ENCODE measurements at regions not wholly inside any gene's neighbourhood (a gene's known extent, or its start where the extent isn't known, plus 50 kb on each side); places are given as distances from the start of the nearest gene placed in this dataset.

- Histone ChIP-seq H3K9me2 (ENCODE audit: insufficient read depth) (no peaks in the 10 kb centered on the region), H3K4me3 (no peak overlapping the region), H3K79me2 (ENCODE audit: low read depth) (no peaks in the 10 kb centered on the region), H3K4me2 (no peak overlapping the region), H3K36me3 (ENCODE audit: low read depth) (no peaks in the 10 kb centered on the region), H3K9me3 (ENCODE audit: insufficient read depth, low read depth) (no peaks in the 10 kb centered on the region; the same call in 1 of the 2 replicates), H2AFZ (0 out of 2 replicates have a peak overlapping the region, but pooled peaks have one; percentile 34), H4K20me1 (ENCODE audit: insufficient read depth) (no peaks in the 10 kb centered on the region), H3F3A (ENCODE audit: insufficient read depth, low read depth) (peaks cover 11% of the 10 kb centered on the region), H3K27ac (no peak overlapping the region), H3K27me3 (ENCODE audit: insufficient read depth, low read depth) (no peaks in the 10 kb centered on the region), H3K4me1 (replicated peaks; ENCODE audit: insufficient read depth) (peaks cover 18% of the 10 kb centered on the region)
- POLR2A ChIA-PET (ENCODE audit: unreplicated experiment): no interaction called here
- CTCF ChIA-PET: no interaction called here
- TF ChIP-seq EZH2 (IDR thresholded peaks at IDR 0.05; ENCODE audit: low read depth) (no peak), CTCF (conservative IDR thresholded peaks at IDR 0.05) (no peak)
- no TSS peak for BruUV-seq (replicated peaks)
- DNase-seq: peak in 1 of 2 experiments; percentile 10
- intact Hi-C loops (cut with micrococcal nuclease; ENCODE audit: unreplicated experiment): no loop called here
Measured at GRCh38 chr6:130513770-130514169, 148.0 kb downstream of the TMEM200A start.

GRCh38 chr6:130514712-130515111 lies 148.9 kb downstream of the TMEM200A start:
- ChIA-PET CTCF (no interaction called here), POLR2A (ENCODE audit: unreplicated experiment) (no interaction called here)
- intact Hi-C loops (cut with micrococcal nuclease; ENCODE audit: unreplicated experiment): no loop called here
- DNase-seq: no peak
- Histone ChIP-seq H3K9me2 (ENCODE audit: insufficient read depth) (no peaks in the 10 kb centered on the region; the same call in 1 of the 2 replicates), H3K4me2 (no peak overlapping the region), H3K27me3 (ENCODE audit: insufficient read depth, low read depth) (no peaks in the 10 kb centered on the region), H3F3A (ENCODE audit: insufficient read depth, low read depth) (peaks cover 11% of the 10 kb centered on the region), H3K9me3 (ENCODE audit: insufficient read depth, low read depth) (no peaks in the 10 kb centered on the region; the same call in none of the 2 replicates), H3K79me2 (ENCODE audit: low read depth) (no peaks in the 10 kb centered on the region), H3K27ac (no peak overlapping the region), H2AFZ (no peak overlapping the region), H3K4me1 (replicated peaks; ENCODE audit: insufficient read depth) (peaks cover 18% of the 10 kb centered on the region), H3K36me3 (ENCODE audit: low read depth) (no peaks in the 10 kb centered on the region), H4K20me1 (ENCODE audit: insufficient read depth) (no peaks in the 10 kb centered on the region), H3K4me3 (no peak overlapping the region)
- no peak for TF ChIP-seq EZH2 (IDR thresholded peaks at IDR 0.05; ENCODE audit: low read depth)
- no TSS peak for BruUV-seq (replicated peaks)

- no peaks in the 10 kb centered on the region for H4K20me1 ChIP-seq (ENCODE audit: insufficient read depth)
- H3K9me2 ChIP-seq (ENCODE audit: insufficient read depth): no peaks in the 10 kb centered on the region; the same call in 1 of the 2 replicates
- intact Hi-C loops (cut with micrococcal nuclease; ENCODE audit: unreplicated experiment): no loop called here
- H2AFZ ChIP-seq: no peak overlapping the region
- BruUV-seq (replicated peaks): no TSS peak
- no peak overlapping the region for H3K4me2 ChIP-seq
- H3K4me1 ChIP-seq (replicated peaks; ENCODE audit: insufficient read depth): peaks cover 18% of the 10 kb centered on the region
- DNase-seq: no peak
- no peaks in the 10 kb centered on the region for H3K79me2 ChIP-seq (ENCODE audit: low read depth)
- TF ChIP-seq CTCF (conservative IDR thresholded peaks at IDR 0.05): no peak
- no peak for TF ChIP-seq EZH2 (IDR thresholded peaks at IDR 0.05; ENCODE audit: low read depth)
- no peaks in the 10 kb centered on the region; the same call in none of the 2 replicates for H3K9me3 ChIP-seq (ENCODE audit: insufficient read depth, low read depth)
- ChIA-PET POLR2A (ENCODE audit: unreplicated experiment) (no interaction called here), CTCF (no interaction called here)
- H3F3A ChIP-seq (ENCODE audit: insufficient read depth, low read depth): peaks cover 11% of the 10 kb centered on the region
- no peak overlapping the region for H3K4me3 ChIP-seq
- no peaks in the 10 kb centered on the region for H3K27me3 ChIP-seq (ENCODE audit: insufficient read depth, low read depth)
- no peak overlapping the region for H3K27ac ChIP-seq
- no peaks in the 10 kb centered on the region for H3K36me3 ChIP-seq (ENCODE audit: low read depth)
Measured at GRCh38 chr6:130515306-130515705, 149.5 kb downstream of the TMEM200A start.

GRCh38 chr6:130516604-130517003 lies 150.8 kb downstream of the TMEM200A start:
- no peak for TF ChIP-seq CTCF (conservative IDR thresholded peaks at IDR 0.05)
- no peak for TF ChIP-seq EZH2 (IDR thresholded peaks at IDR 0.05; ENCODE audit: low read depth)
- no peaks in the 10 kb centered on the region for H3K27me3 ChIP-seq (ENCODE audit: insufficient read depth, low read depth)
- H3K36me3 ChIP-seq (ENCODE audit: low read depth): no peaks in the 10 kb centered on the region
- no TSS peak for BruUV-seq (replicated peaks)
- H3K27ac ChIP-seq: peak overlapping the region; percentile 69
- intact Hi-C loops (cut with micrococcal nuclease; ENCODE audit: unreplicated experiment): no loop called here
- no peak overlapping the region for H3K4me2 ChIP-seq
- no peak overlapping the region for H2AFZ ChIP-seq
- no peaks in the 10 kb centered on the region; the same call in none of the 2 replicates for H3K9me3 ChIP-seq (ENCODE audit: insufficient read depth, low read depth)
- H3K4me1 ChIP-seq (replicated peaks; ENCODE audit: insufficient read depth): peaks cover 18% of the 10 kb centered on the region
- H4K20me1 ChIP-seq (ENCODE audit: insufficient read depth): no peaks in the 10 kb centered on the region
- no peaks in the 10 kb centered on the region; the same call in 1 of the 2 replicates for H3K9me2 ChIP-seq (ENCODE audit: insufficient read depth)
- no peak overlapping the region for H3K4me3 ChIP-seq
- no peaks in the 10 kb centered on the region for H3K79me2 ChIP-seq (ENCODE audit: low read depth)
- POLR2A ChIA-PET (ENCODE audit: unreplicated experiment): no interaction called here
- CTCF ChIA-PET: no interaction called here
- no peak for DNase-seq
- H3F3A ChIP-seq (ENCODE audit: insufficient read depth, low read depth): peaks cover 11% of the 10 kb centered on the region

All from PC-9 (cell line).